ENCODE measurements at regions not wholly inside any gene's neighbourhood (a gene's known extent, or its start where the extent isn't known, plus 50 kb on each side); places are given as distances from the start of the nearest gene placed in this dataset.

GRCh38 chr11:104609311-104610085 is 288.8 kb downstream of the CASP12 start:
- H3K9ac ChIP-seq, result no peak overlapping the region
- H2AFZ ChIP-seq (replicated peaks), result no peak overlapping the region
- no peaks in the 10 kb centered on the region for H3K4me1 ChIP-seq
- H3K9me3 Mint-ChIP-seq, result peaks cover 2% of the 10 kb centered on the region
- peak; percentile 65 for DNase-seq (ENCODE audit: low spot score)
- peak; percentile 74 for TF ChIP-seq CTCF (IDR thresholded peaks at IDR 0.05)
- TF ChIP-seq EZH2 (IDR thresholded peaks at IDR 0.05), result no peak
- H3K4me3 ChIP-seq, result no peak overlapping the region
- peaks cover 8% of the 10 kb centered on the region for H3K4me1 Mint-ChIP-seq
- no peaks in the 10 kb centered on the region for H3K9me3 ChIP-seq (ENCODE audit: low read depth)
- no peaks in the 10 kb centered on the region for H3K36me3 ChIP-seq
- no peak overlapping the region for H3K4me3 Mint-ChIP-seq
- H3K4me2 ChIP-seq, result no peak overlapping the region
- H3K27ac ChIP-seq, result no peak overlapping the region
- no peaks in the 10 kb centered on the region for H3K79me2 ChIP-seq (ENCODE audit: low read depth)
- H3K27me3 ChIP-seq, result no peaks in the 10 kb centered on the region
- H3K27me3 Mint-ChIP-seq (ENCODE audit: insufficient read depth, low read depth), result peaks cover 3% of the 10 kb centered on the region
- no peaks in the 10 kb centered on the region for H3K36me3 Mint-ChIP-seq
- H3K27ac Mint-ChIP-seq, result no peak overlapping the region
- no peaks in the 10 kb centered on the region for H4K20me1 ChIP-seq (ENCODE audit: low read depth)
- no peaks in the 10 kb centered on the region for H3F3A ChIP-seq (ENCODE audit: low read depth)

GRCh38 chr11:104602643-104603042 is 295.6 kb downstream of the CASP12 start:
- no peaks in the 10 kb centered on the region for H3K27me3 ChIP-seq
- no peak overlapping the region for H2AFZ ChIP-seq (replicated peaks)
- H3K9me3 ChIP-seq (ENCODE audit: low read depth), result no peaks in the 10 kb centered on the region
- H3K4me2 ChIP-seq, result no peak overlapping the region
- no peak overlapping the region for H3K27ac ChIP-seq
- Mint-ChIP-seq H3K9me3 (peaks cover 6% of the 10 kb centered on the region), H3K4me3 (no peak overlapping the region), H3K36me3 (no peaks in the 10 kb centered on the region), H3K27me3 (ENCODE audit: insufficient read depth, low read depth) (peaks cover 3% of the 10 kb centered on the region), H3K4me1 (peaks cover 4% of the 10 kb centered on the region), H3K27ac (no peak overlapping the region)
- DNase-seq (ENCODE audit: low spot score), result no peak
- H3K4me1 ChIP-seq, result no peaks in the 10 kb centered on the region
- H3F3A ChIP-seq (ENCODE audit: low read depth), result no peaks in the 10 kb centered on the region
- H4K20me1 ChIP-seq (ENCODE audit: low read depth), result no peaks in the 10 kb centered on the region
- TF ChIP-seq CTCF (IDR thresholded peaks at IDR 0.05) (no peak), EZH2phosphoT487 (IDR thresholded peaks at IDR 0.05) (no peak), EZH2 (IDR thresholded peaks at IDR 0.05) (no peak)
- no peak overlapping the region for H3K4me3 ChIP-seq
- no peaks in the 10 kb centered on the region for H3K36me3 ChIP-seq
- H3K79me2 ChIP-seq (ENCODE audit: low read depth), result no peaks in the 10 kb centered on the region
- H3K9ac ChIP-seq, result no peak overlapping the region

- no peak overlapping the region for H3K4me3 Mint-ChIP-seq
- no peak overlapping the region for H3K27ac ChIP-seq
- H3K4me2 ChIP-seq, result no peak overlapping the region
- H3K9me3 ChIP-seq (ENCODE audit: low read depth), result no peaks in the 10 kb centered on the region
- H3K4me1 ChIP-seq, result no peaks in the 10 kb centered on the region
- TF ChIP-seq CTCF (IDR thresholded peaks at IDR 0.05) (no peak), EZH2 (IDR thresholded peaks at IDR 0.05) (no peak), EZH2phosphoT487 (IDR thresholded peaks at IDR 0.05) (no peak)
- no peak overlapping the region for H2AFZ ChIP-seq (replicated peaks)
- DNase-seq (ENCODE audit: low spot score), result no peak
- no peaks in the 10 kb centered on the region for H3K4me1 Mint-ChIP-seq
- no peaks in the 10 kb centered on the region for H4K20me1 ChIP-seq (ENCODE audit: low read depth)
- no peaks in the 10 kb centered on the region for H3F3A ChIP-seq (ENCODE audit: low read depth)
- H3K27ac Mint-ChIP-seq, result no peak overlapping the region
- no peaks in the 10 kb centered on the region for H3K79me2 ChIP-seq (ENCODE audit: low read depth)
- no peak overlapping the region for H3K4me3 ChIP-seq
- H3K9me3 Mint-ChIP-seq, result no peaks in the 10 kb centered on the region
- no peaks in the 10 kb centered on the region for H3K36me3 ChIP-seq
- no peaks in the 10 kb centered on the region for H3K27me3 Mint-ChIP-seq (ENCODE audit: insufficient read depth, low read depth)
- no peaks in the 10 kb centered on the region for H3K36me3 Mint-ChIP-seq
- no peak overlapping the region for H3K9ac ChIP-seq
- no peaks in the 10 kb centered on the region for H3K27me3 ChIP-seq
Observed at GRCh38 chr11:104594228-104594958, 303.9 kb downstream of the CASP12 start.
